NCI-H446 (cell line): ENCODE measurements at regions not wholly inside any gene's neighbourhood (a gene's known extent, or its start where the extent isn't known, plus 50 kb on each side); places are given as distances from the start of the nearest gene placed in this dataset.
"Not testable (repeated sequence)": the region's sequence is repeated elsewhere in the genome, so short reads cannot be mapped to it uniquely, and the experiment has no call there.

Experiments
- DNase-seq, 2 experiments: peaks; one replicate each; lab custom pipeline; 2025; lab: John Stamatoyannopoulos, UW

DNA sequence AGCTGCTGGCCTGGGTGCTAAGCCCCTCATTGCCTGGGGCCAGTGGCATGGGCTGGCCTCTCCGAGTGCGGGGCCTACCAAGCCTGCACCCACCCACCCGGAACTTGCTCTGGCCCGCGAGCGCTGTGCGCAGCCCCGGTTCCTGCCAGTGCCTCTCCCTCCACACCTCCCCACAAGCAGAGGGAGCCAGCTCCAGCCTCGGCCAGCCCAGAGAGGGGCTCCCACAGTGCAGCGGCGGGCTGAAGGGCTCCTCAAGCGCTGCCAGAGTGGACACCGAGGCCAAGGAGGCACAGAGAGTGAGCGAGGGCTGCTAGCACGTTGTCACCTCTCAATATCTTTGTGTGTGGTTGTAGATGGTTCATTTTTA lies 74.8 kb upstream of the ATP1A1 start:
- DNase-seq, result not testable (repeated sequence)

GRCh38 chr1:116298746-116299145 lies 74.3 kb upstream of the ATP1A1 start:
- DNase-seq, result no peak

- no peak for DNase-seq
Observed at GRCh38 chr1:116299248-116299647, 73.8 kb upstream of the ATP1A1 start.

- DNase-seq, result no peak
Observed at GRCh38 chr1:116302281-116302680, 70.8 kb upstream of the ATP1A1 start.

DNA sequence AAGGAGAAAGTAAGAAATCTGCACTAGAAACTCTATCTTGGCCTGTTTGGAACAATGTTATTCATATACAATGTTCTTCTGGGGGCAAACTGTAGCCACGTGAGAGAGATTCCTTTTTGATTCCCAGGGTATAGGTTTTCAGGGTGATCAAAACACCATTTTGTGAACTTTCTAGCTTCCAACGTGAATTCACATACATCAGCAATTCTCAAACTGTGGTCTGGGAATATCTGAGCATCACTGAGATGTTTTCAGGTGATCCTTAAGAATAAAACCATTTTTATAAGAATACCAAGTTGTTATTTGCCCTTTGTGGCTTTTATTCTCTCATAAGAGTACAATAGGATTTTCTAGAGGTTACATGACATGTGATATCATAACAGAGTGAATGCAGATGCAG lies 66.9 kb upstream of the ATP1A1 start:
- no peak for DNase-seq

DNA sequence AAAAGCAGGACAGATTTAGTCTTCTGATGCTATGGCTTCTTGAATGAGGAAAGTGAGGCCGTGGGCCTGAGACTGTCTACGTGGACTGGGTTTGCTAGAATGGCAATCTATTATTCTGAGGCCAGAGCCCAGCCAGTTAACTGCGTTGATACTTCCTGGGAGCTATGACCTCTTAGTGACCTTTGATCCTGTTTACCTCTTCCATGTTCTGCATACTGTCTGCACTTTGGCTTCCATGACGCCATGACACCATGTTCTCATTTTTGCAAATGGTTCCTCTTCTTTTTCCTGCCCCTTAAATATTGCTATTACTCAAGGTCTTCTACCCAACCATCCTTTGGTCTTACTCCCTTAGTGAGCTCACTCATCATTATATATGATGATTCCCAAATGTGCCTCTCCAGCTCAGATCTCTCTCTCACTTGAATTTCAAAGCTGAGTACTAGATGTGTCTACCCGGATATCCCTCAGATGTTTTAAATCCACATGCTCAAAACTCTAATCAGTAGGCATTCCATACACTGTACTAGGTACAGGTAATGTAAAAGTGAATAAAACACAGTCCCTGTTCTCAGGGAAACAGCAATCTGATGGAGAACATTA lies 66.1 kb upstream of the ATP1A1 start:
- no peak for DNase-seq

- no peak for DNase-seq
Observed at GRCh38 chr1:116308276-116308675, 64.8 kb upstream of the ATP1A1 start.

GRCh38 chr1:116309090-116309870 lies 63.8 kb upstream of the ATP1A1 start:
- DNase-seq, result no peak

DNA sequence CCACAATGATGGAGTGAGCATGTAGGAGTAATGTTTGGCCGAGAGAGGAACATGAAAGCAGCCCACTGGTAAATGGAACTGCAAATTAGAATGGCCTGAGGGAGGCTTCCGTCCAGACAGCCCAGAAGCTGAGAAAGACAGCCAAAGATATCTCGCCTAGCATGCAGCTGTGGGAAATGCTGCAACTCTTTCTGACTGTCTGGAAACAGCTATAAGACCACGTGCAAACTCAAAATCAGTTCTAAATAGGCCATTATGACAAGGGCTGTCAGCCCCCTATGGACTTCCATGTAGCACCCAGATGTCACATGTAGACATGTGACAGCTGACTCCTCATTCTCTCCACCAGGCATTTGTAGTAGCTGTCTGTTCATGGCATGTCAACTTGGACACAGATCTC lies 62.9 kb upstream of the ATP1A1 start:
- DNase-seq, result no peak

- no peak for DNase-seq
Observed at GRCh38 chr1:116311193-116311592, 61.9 kb upstream of the ATP1A1 start.

GRCh38 chr1:116311756-116312680 lies 61.0 kb upstream of the ATP1A1 start:
- no peak for DNase-seq

- DNase-seq, result no peak
Observed at GRCh38 chr1:116312681-116313069, 60.4 kb upstream of the ATP1A1 start.

DNA sequence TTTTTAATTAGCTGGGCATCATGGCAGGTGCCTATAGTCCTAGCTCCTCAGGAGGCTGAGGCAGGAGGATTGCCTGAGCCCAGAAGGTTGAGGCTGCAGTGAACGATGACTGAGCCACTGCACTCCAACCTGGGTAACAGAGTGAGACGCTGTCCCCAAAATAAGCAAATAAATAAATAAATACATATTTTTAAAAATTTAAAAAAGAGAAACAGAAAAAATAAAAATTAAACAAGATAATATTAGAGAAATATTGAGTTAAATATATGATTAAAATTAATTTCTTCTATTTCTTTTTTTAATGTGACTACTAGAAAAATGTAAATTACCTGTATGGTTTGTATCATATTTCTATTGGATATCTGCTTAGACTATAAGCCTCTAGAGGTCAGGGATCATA lies 59.3 kb upstream of the ATP1A1 start:
- no peak for DNase-seq

DNA sequence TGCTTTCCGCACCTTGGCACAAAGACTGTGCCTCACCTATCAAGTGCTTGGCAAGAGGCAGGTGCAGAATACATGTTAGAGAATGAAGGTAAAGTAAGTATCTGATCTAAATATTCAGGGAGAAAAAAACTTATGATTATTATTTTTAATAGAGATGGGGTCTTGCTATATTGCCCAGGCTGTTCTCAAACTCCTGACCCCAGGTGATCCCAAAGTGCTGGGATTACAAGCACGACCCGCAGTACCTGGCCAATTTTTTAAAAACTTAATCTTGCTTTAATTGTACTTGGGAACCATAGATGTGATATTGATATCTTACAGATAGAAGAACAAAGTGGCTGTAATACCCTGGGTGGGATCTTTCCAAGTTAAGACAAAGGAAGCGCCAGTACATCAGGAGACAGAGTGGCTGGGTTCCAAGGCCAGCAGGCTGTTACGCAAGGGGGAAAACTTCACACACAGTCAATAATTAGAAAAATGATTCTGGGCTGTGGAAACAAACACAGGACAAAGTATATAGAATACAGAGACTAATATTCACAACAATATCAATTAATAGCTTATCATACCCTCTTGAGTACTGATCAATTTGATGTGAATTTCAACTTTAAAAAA lies 58.6 kb upstream of the ATP1A1 start:
- no peak for DNase-seq

- no peak for DNase-seq
Observed at GRCh38 chr1:116316373-116316772, 56.7 kb upstream of the ATP1A1 start.

- no peak for DNase-seq
Observed at GRCh38 chr1:116318897-116319296, 54.1 kb upstream of the ATP1A1 start.

GRCh38 chr1:116320874-116321273 lies 52.2 kb upstream of the ATP1A1 start:
- no peak for DNase-seq

DNA sequence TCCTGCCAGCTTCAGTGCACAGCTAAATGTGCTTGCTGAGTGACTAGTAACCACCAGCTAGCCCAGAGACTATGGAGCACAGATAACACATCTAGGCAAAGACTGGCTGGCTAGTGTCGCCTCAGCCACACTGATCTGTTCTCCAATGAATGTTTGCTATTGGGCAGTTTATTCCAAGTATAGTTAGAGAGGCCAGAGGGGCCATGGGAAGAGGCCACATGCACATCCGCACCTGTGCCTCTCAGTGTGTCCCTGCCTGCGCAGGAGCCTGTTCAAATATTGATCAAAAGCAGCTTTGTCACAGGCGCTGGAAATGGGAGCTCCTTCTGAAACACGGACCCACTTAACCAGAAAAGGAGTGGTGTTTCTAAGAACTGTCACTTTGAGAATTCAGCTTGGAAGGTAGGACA lies 51.3 kb upstream of the ATP1A1 start:
- no peak for DNase-seq

DNA sequence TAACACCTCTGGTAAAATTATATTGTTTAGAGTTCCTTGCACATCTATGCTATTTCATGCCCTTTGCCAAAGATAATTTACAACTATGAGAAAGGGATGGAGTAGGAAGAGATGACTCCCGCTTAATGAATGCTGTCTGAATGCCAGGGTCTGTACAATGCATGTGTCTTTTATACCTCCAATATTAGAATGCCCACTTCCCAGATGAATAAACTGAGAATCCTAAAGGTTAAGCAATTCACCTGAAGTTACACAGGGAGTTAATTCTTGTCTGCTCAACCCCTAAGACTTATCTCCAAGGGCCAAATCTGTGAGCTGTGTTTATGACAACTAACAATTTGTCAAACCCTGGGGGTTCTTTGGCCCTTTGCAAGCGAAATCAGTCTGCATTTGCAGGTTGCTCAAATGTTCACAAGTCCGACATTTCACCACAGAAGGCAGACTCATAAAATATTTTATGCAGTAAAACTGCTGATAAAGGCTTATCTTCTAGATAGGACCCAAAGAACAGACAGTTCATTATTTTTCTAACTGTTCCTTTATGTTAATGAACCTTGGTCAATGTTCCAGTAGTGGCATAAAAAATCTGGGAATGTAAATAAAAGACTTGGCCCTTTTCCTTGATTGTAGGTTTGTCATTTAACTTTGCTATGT lies 50.2 kb upstream of the ATP1A1 start:
- no peak for DNase-seq
